A673 (cell line): ENCODE measurements at regions not wholly inside any gene's neighbourhood (a gene's known extent, or its start where the extent isn't known, plus 50 kb on each side); places are given as distances from the start of the nearest gene placed in this dataset.
"Not testable (repeated sequence)": the region's sequence is repeated elsewhere in the genome, so short reads cannot be mapped to it uniquely, and the experiment has no call there.

Experiments used
- BruUV-seq: library from RNA; stranded (reverse); fragments of 400-500 nt; replicated peaks from 2 replicates; lab custom pipeline; 2021; lab: Mats Ljungman, UMichigan
- CTCF ChIA-PET: fragments of 300-600 bp; sonication (Branson Sonifier 250); formaldehyde crosslinking; loops from one replicate; lab custom pipeline; 2022; ENCODE audit warnings: antibody characterized with exemption; lab: Charles Lee
- POLR2A ChIA-PET: fragments of 300-600 bp; sonication (Branson Sonifier 250); formaldehyde crosslinking; loops from one replicate; lab custom pipeline; 2022; ENCODE audit warnings: antibody characterized with exemption; ENCODE audit not compliant: low non-redundant PET; lab: Charles Lee
- DNase-seq: peaks from one replicate; pipeline ENCODE4 v3.0.0-alpha.2; 2015; ENCODE audit warnings: low spot score
- H3K27ac ChIP-seq: fragments of 200-600 bp; sonication (generic); 2 replicates; pipeline ENCODE4 v1.5.1; 2016; ENCODE audit warnings: mixed run types, low read depth, mild to moderate bottlenecking, mixed read lengths, antibody characterized with exemption, low read length; ENCODE audit not compliant: poor library complexity, severe bottlenecking
- H3K27me3 ChIP-seq: fragments of 200-600 bp; sonication (generic); replicated peaks from 2 replicates; pipeline ENCODE4 v1.6.1; 2017; ENCODE audit warnings: mixed run types, low read depth, mild to moderate bottlenecking, mixed read lengths, antibody characterized with exemption, low read length; ENCODE audit not compliant: insufficient read depth, poor library complexity
- H3K36me3 ChIP-seq: fragments of 200-600 bp; sonication (generic); 2 replicates; pipeline ENCODE4 v1.6.1; 2016; ENCODE audit warnings: mixed run types, mild to moderate bottlenecking, mixed read lengths, antibody characterized with exemption, low read length; ENCODE audit not compliant: insufficient read depth, poor library complexity, severe bottlenecking
- H3K4me1 ChIP-seq: fragments of 200-600 bp; sonication (generic); 2 replicates; pipeline ENCODE4 v1.6.1; 2017; ENCODE audit warnings: mixed run types, mild to moderate bottlenecking, mixed read lengths, antibody characterized with exemption, low read length; ENCODE audit not compliant: insufficient read depth, poor library complexity, severe bottlenecking
- H3K4me3 ChIP-seq: fragments of 200-600 bp; sonication (generic); 2 replicates; pipeline ENCODE4 v1.5.1; 2016; ENCODE audit warnings: low read depth, mixed run types, mild to moderate bottlenecking, mixed read lengths, low read length; ENCODE audit not compliant: poor library complexity, severe bottlenecking
- H3K9me3 ChIP-seq: fragments of 200-600 bp; sonication (generic); 2 replicates; pipeline ENCODE4 v1.6.1; 2016; ENCODE audit warnings: mixed run types, low read depth, mild to moderate bottlenecking, mixed read lengths, antibody characterized with exemption, low read length; ENCODE audit not compliant: poor library complexity, severe bottlenecking
- CTCF ChIP-seq: fragments of 300-800, 200-600 bp; sonication (generic); conservative IDR thresholded peaks from 2 replicates; pipeline ENCODE4 v1.5.1; 2017; ENCODE audit warnings: low read depth, mild to moderate bottlenecking, antibody characterized with exemption, low read length, moderate library complexity, mixed read lengths
- EZH2 ChIP-seq: fragments of 200-600 bp; sonication (generic); IDR thresholded peaks from 2 replicates; pipeline ENCODE4 v1.6.1; 2017; ENCODE audit warnings: borderline replicate concordance, low read depth, mild to moderate bottlenecking, mixed read lengths, antibody characterized with exemption, low read length; ENCODE audit not compliant: poor library complexity, severe bottlenecking
- intact Hi-C: fragments of 100-400 bp; cut with micrococcal nuclease; formaldehyde crosslinking; loops from one replicate; pipeline ENCODE4 v1.10.0; 2022; ENCODE audit not compliant: unreplicated experiment

GRCh38 chr1:143498059-143498749 is 473.6 kb downstream of the FAM72C start:
- TF ChIP-seq EZH2 = peak; percentile 99
- intact Hi-C loops, DNase-seq, CTCF ChIA-PET, BruUV-seq, H3K9me3 ChIP-seq, H3K27ac ChIP-seq, H3K4me1 ChIP-seq, POLR2A ChIA-PET, H3K36me3 ChIP-seq: not testable (repeated sequence)
- Histone ChIP-seq H3K27me3 (peaks cover 21% of the 10 kb centered on the region), H3K4me3 (peak overlapping the region; percentile 29)

GRCh38 chr1:143497374-143497747 is 474.4 kb downstream of the FAM72C start:
- CTCF ChIA-PET = no interaction called here
- peak; percentile 10 for DNase-seq
- Histone ChIP-seq H3K27me3 (peaks cover 21% of the 10 kb centered on the region), H3K4me3 (peak overlapping the region; percentile 29), H3K9me3 (no peaks in the 10 kb centered on the region), H3K36me3 (no peaks in the 10 kb centered on the region), H3K4me1 (peaks cover 3% of the 10 kb centered on the region), H3K27ac (no peak overlapping the region)
- no TSS peak for BruUV-seq
- no peak for TF ChIP-seq CTCF
- TF ChIP-seq EZH2 = peak; percentile 93
- POLR2A ChIA-PET = no interaction called here
- intact Hi-C loops = no loop called here

GRCh38 chr1:143496526-143497373 is 475.0 kb downstream of the FAM72C start:
- H3K4me3 ChIP-seq, H3K9me3 ChIP-seq, CTCF ChIA-PET, BruUV-seq, H3K27ac ChIP-seq, H3K36me3 ChIP-seq, POLR2A ChIA-PET, DNase-seq, H3K4me1 ChIP-seq, intact Hi-C loops: not testable (repeated sequence)
- peaks cover 21% of the 10 kb centered on the region for H3K27me3 ChIP-seq
